ENCODE measurements at regions not wholly inside any gene's neighbourhood (a gene's known extent, or its start where the extent isn't known, plus 50 kb on each side); places are given as distances from the start of the nearest gene placed in this dataset.

GRCh38 chr2:129642526-129643043 is 336.9 kb upstream of the RAB6C start:
- Histone ChIP-seq H4K20me1 (ENCODE audit: insufficient read depth, low read length) (no peaks in the 10 kb centered on the region), H3K79me2 (ENCODE audit: low read length) (no peaks in the 10 kb centered on the region), H2AFZ (ENCODE audit: low read depth, low read length) (no peak overlapping the region), H3K27ac (ENCODE audit: low read length) (no peak overlapping the region), H3K4me3 (ENCODE audit: low read length) (no peak overlapping the region), H3K9me3 (ENCODE audit: insufficient read depth, low read length) (no peaks in the 10 kb centered on the region), H3K4me1 (ENCODE audit: low read length) (no peaks in the 10 kb centered on the region), H3K9ac (ENCODE audit: low read length) (no peak overlapping the region), H3K36me3 (replicated peaks; ENCODE audit: low read depth, low read length) (no peaks in the 10 kb centered on the region), H3K4me2 (ENCODE audit: low read length) (no peak overlapping the region), H3K27me3 (ENCODE audit: low read depth, low read length) (no peaks in the 10 kb centered on the region)
- no peak for TF ChIP-seq EZH2phosphoT487 (IDR thresholded peaks at IDR 0.05; ENCODE audit: low read depth)
- no peak for TF ChIP-seq CTCF (IDR thresholded peaks at IDR 0.05; ENCODE audit: low read depth, low read length)

GRCh38 chr2:129645335-129645734 is 334.1 kb upstream of the RAB6C start:
- no peak overlapping the region for H3K9ac ChIP-seq (ENCODE audit: low read length)
- H3K27me3 ChIP-seq (ENCODE audit: low read depth, low read length): no peaks in the 10 kb centered on the region
- TF ChIP-seq CTCF (IDR thresholded peaks at IDR 0.05; ENCODE audit: low read depth, low read length) (no peak), EZH2phosphoT487 (IDR thresholded peaks at IDR 0.05; ENCODE audit: low read depth) (no peak)
- no peaks in the 10 kb centered on the region for H4K20me1 ChIP-seq (ENCODE audit: insufficient read depth, low read length)
- H3K9me3 ChIP-seq (ENCODE audit: insufficient read depth, low read length): no peaks in the 10 kb centered on the region
- H3K4me1 ChIP-seq (ENCODE audit: low read length): no peaks in the 10 kb centered on the region
- no peak overlapping the region for H3K27ac ChIP-seq (ENCODE audit: low read length)
- H2AFZ ChIP-seq (ENCODE audit: low read depth, low read length): no peak overlapping the region
- no peaks in the 10 kb centered on the region for H3K36me3 ChIP-seq (replicated peaks; ENCODE audit: low read depth, low read length)
- H3K4me2 ChIP-seq (ENCODE audit: low read length): no peak overlapping the region
- H3K4me3 ChIP-seq (ENCODE audit: low read length): no peak overlapping the region
- H3K79me2 ChIP-seq (ENCODE audit: low read length): no peaks in the 10 kb centered on the region

GRCh38 chr2:129646107-129646506 is 333.4 kb upstream of the RAB6C start:
- H4K20me1 ChIP-seq (ENCODE audit: insufficient read depth, low read length): no peaks in the 10 kb centered on the region
- no peak overlapping the region for H3K9ac ChIP-seq (ENCODE audit: low read length)
- TF ChIP-seq EZH2phosphoT487 (IDR thresholded peaks at IDR 0.05; ENCODE audit: low read depth) (no peak), CTCF (IDR thresholded peaks at IDR 0.05; ENCODE audit: low read depth, low read length) (no peak)
- no peaks in the 10 kb centered on the region for H3K4me1 ChIP-seq (ENCODE audit: low read length)
- no peaks in the 10 kb centered on the region for H3K9me3 ChIP-seq (ENCODE audit: insufficient read depth, low read length)
- no peaks in the 10 kb centered on the region for H3K79me2 ChIP-seq (ENCODE audit: low read length)
- H3K36me3 ChIP-seq (replicated peaks; ENCODE audit: low read depth, low read length): no peaks in the 10 kb centered on the region
- H3K4me2 ChIP-seq (ENCODE audit: low read length): no peak overlapping the region
- no peak overlapping the region for H3K27ac ChIP-seq (ENCODE audit: low read length)
- H3K4me3 ChIP-seq (ENCODE audit: low read length): no peak overlapping the region
- H3K27me3 ChIP-seq (ENCODE audit: low read depth, low read length): no peaks in the 10 kb centered on the region
- H2AFZ ChIP-seq (ENCODE audit: low read depth, low read length): no peak overlapping the region

GRCh38 chr2:129653246-129653645 is 326.2 kb upstream of the RAB6C start:
- no peak overlapping the region for H3K27ac ChIP-seq (ENCODE audit: low read length)
- H3K4me2 ChIP-seq (ENCODE audit: low read length): no peak overlapping the region
- no peaks in the 10 kb centered on the region for H3K27me3 ChIP-seq (ENCODE audit: low read depth, low read length)
- H3K9ac ChIP-seq (ENCODE audit: low read length): no peak overlapping the region
- H3K4me1 ChIP-seq (ENCODE audit: low read length): no peaks in the 10 kb centered on the region
- H3K9me3 ChIP-seq (ENCODE audit: insufficient read depth, low read length): no peaks in the 10 kb centered on the region
- H3K79me2 ChIP-seq (ENCODE audit: low read length): no peaks in the 10 kb centered on the region
- no peaks in the 10 kb centered on the region for H3K36me3 ChIP-seq (replicated peaks; ENCODE audit: low read depth, low read length)
- H3K4me3 ChIP-seq (ENCODE audit: low read length): no peak overlapping the region
- H2AFZ ChIP-seq (ENCODE audit: low read depth, low read length): no peak overlapping the region
- no peaks in the 10 kb centered on the region for H4K20me1 ChIP-seq (ENCODE audit: insufficient read depth, low read length)
- TF ChIP-seq EZH2phosphoT487 (IDR thresholded peaks at IDR 0.05; ENCODE audit: low read depth) (no peak), CTCF (IDR thresholded peaks at IDR 0.05; ENCODE audit: low read depth, low read length) (no peak)
